ENCODE measurements at regions not wholly inside any gene's neighbourhood (a gene's known extent, or its start where the extent isn't known, plus 50 kb on each side); places are given as distances from the start of the nearest gene placed in this dataset.
"Not testable (repeated sequence)": the region's sequence is repeated elsewhere in the genome, so short reads cannot be mapped to it uniquely, and the experiment has no call there.

- TF ChIP-seq MAX (IDR thresholded peaks at IDR 0.05; ENCODE audit: low read depth, low read length); POLR2A (IDR thresholded peaks at IDR 0.05; ENCODE audit: extremely low read depth, insufficient read length); MYC (IDR thresholded peaks at IDR 0.05; ENCODE audit: low read depth, low read length): not testable (repeated sequence)
- TF ChIP-seq, protein P1, sequence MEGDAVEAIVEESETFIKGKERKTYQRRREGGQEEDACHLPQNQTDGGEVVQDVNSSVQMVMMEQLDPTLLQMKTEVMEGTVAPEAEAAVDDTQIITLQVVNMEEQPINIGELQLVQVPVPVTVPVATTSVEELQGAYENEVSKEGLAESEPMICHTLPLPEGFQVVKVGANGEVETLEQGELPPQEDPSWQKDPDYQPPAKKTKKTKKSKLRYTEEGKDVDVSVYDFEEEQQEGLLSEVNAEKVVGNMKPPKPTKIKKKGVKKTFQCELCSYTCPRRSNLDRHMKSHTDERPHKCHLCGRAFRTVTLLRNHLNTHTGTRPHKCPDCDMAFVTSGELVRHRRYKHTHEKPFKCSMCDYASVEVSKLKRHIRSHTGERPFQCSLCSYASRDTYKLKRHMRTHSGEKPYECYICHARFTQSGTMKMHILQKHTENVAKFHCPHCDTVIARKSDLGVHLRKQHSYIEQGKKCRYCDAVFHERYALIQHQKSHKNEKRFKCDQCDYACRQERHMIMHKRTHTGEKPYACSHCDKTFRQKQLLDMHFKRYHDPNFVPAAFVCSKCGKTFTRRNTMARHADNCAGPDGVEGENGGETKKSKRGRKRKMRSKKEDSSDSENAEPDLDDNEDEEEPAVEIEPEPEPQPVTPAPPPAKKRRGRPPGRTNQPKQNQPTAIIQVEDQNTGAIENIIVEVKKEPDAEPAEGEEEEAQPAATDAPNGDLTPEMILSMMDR (IDR thresholded peaks at IDR 0.05; ENCODE audit: low read depth, low read length), result not testable (repeated sequence)
Measured at GRCh38 chr12:94017247-94017646, 131.1 kb upstream of the PLXNC1 start.

All from NB4 (cell line).